ENCODE measurements at regions not wholly inside any gene's neighbourhood (a gene's known extent, or its start where the extent isn't known, plus 50 kb on each side); places are given as distances from the start of the nearest gene placed in this dataset.

GRCh38 chr1:220356981-220357850 lies 85.0 kb upstream of the RAB3GAP2 start:
- DNase-seq (ENCODE audit: low spot score): no peak
- no peaks in the 10 kb centered on the region for H3K9me2 ChIP-seq (replicated peaks; ENCODE audit: insufficient read depth)
- TF ChIP-seq EZH2phosphoT487 (IDR thresholded peaks at IDR 0.05; ENCODE audit: low read depth, severe bottlenecking, unreplicated experiment) (no peak), CTCF (IDR thresholded peaks at IDR 0.05; ENCODE audit: poor library complexity) (no peak), EZH2 (IDR thresholded peaks at IDR 0.05; ENCODE audit: borderline replicate concordance) (no peak)
- no peaks in the 10 kb centered on the region for H3K27me3 ChIP-seq
- H4K20me1 ChIP-seq (ENCODE audit: insufficient read depth, poor library complexity, severe bottlenecking): no peaks in the 10 kb centered on the region
- H2AFZ ChIP-seq: no peak overlapping the region
- H3K27ac ChIP-seq: no peak overlapping the region
- no peak overlapping the region for H3K4me2 ChIP-seq
- no peaks in the 10 kb centered on the region for H3K4me1 ChIP-seq (ENCODE audit: insufficient read depth)
- H3K79me2 ChIP-seq: no peaks in the 10 kb centered on the region
- H3K36me3 ChIP-seq (replicated peaks; ENCODE audit: insufficient read depth, low read depth): no peaks in the 10 kb centered on the region
- WGBS (ENCODE audit: low lambda C conversion rate, missing lambda C conversion rate): 91% methylated on average over 6 of the region's 6 CpGs
- H3K9me3 ChIP-seq (ENCODE audit: low read depth): no peaks in the 10 kb centered on the region
- no peak overlapping the region for H3K4me3 ChIP-seq

GRCh38 chr1:220353229-220354012 lies 81.2 kb upstream of the RAB3GAP2 start:
- H3K27ac ChIP-seq: no peak overlapping the region
- no peak for TF ChIP-seq EZH2phosphoT487 (IDR thresholded peaks at IDR 0.05; ENCODE audit: low read depth, severe bottlenecking, unreplicated experiment)
- H3K4me3 ChIP-seq: no peak overlapping the region
- no peak overlapping the region for H3K4me2 ChIP-seq
- H2AFZ ChIP-seq: no peak overlapping the region
- WGBS (ENCODE audit: low lambda C conversion rate, missing lambda C conversion rate): 92% methylated on average over 24 of the region's 24 CpGs
- no peaks in the 10 kb centered on the region for H4K20me1 ChIP-seq (ENCODE audit: insufficient read depth, poor library complexity, severe bottlenecking)
- no peaks in the 10 kb centered on the region for H3K4me1 ChIP-seq (ENCODE audit: insufficient read depth)
- no peaks in the 10 kb centered on the region for H3K27me3 ChIP-seq
- H3K9me2 ChIP-seq (replicated peaks; ENCODE audit: insufficient read depth): no peaks in the 10 kb centered on the region
- H3K36me3 ChIP-seq (replicated peaks; ENCODE audit: insufficient read depth, low read depth): no peaks in the 10 kb centered on the region
- H3K9me3 ChIP-seq (ENCODE audit: low read depth): no peaks in the 10 kb centered on the region
- no peak for DNase-seq (ENCODE audit: low spot score)
- H3K79me2 ChIP-seq: no peaks in the 10 kb centered on the region

- H3K79me2 ChIP-seq: no peaks in the 10 kb centered on the region
- H3K4me2 ChIP-seq: no peak overlapping the region
- no peaks in the 10 kb centered on the region for H3K27me3 ChIP-seq
- H3K9me3 ChIP-seq (ENCODE audit: low read depth): no peaks in the 10 kb centered on the region
- H3K27ac ChIP-seq: no peak overlapping the region
- TF ChIP-seq CTCF (IDR thresholded peaks at IDR 0.05; ENCODE audit: poor library complexity) (no peak), EZH2 (IDR thresholded peaks at IDR 0.05; ENCODE audit: borderline replicate concordance) (no peak), EZH2phosphoT487 (IDR thresholded peaks at IDR 0.05; ENCODE audit: low read depth, severe bottlenecking, unreplicated experiment) (no peak)
- H2AFZ ChIP-seq: no peak overlapping the region
- 84% methylated on average over 7 of the region's 7 CpGs for WGBS (ENCODE audit: low lambda C conversion rate, missing lambda C conversion rate)
- DNase-seq (ENCODE audit: low spot score): no peak
- H3K36me3 ChIP-seq (replicated peaks; ENCODE audit: insufficient read depth, low read depth): no peaks in the 10 kb centered on the region
- H4K20me1 ChIP-seq (ENCODE audit: insufficient read depth, poor library complexity, severe bottlenecking): no peaks in the 10 kb centered on the region
- no peaks in the 10 kb centered on the region for H3K4me1 ChIP-seq (ENCODE audit: insufficient read depth)
- no peak overlapping the region for H3K4me3 ChIP-seq
- no peaks in the 10 kb centered on the region for H3K9me2 ChIP-seq (replicated peaks; ENCODE audit: insufficient read depth)
Observed at GRCh38 chr1:220348211-220348610, 76.0 kb upstream of the RAB3GAP2 start.

- H4K20me1 ChIP-seq (ENCODE audit: insufficient read depth, poor library complexity, severe bottlenecking): no peaks in the 10 kb centered on the region
- H3K27me3 ChIP-seq: no peaks in the 10 kb centered on the region
- no peak for DNase-seq (ENCODE audit: low spot score)
- no peak overlapping the region for H2AFZ ChIP-seq
- H3K4me3 ChIP-seq: no peak overlapping the region
- no peak for TF ChIP-seq CTCF (IDR thresholded peaks at IDR 0.05; ENCODE audit: poor library complexity)
- TF ChIP-seq EZH2 (IDR thresholded peaks at IDR 0.05; ENCODE audit: borderline replicate concordance): no peak
- no peak for TF ChIP-seq EZH2phosphoT487 (IDR thresholded peaks at IDR 0.05; ENCODE audit: low read depth, severe bottlenecking, unreplicated experiment)
- H3K4me2 ChIP-seq: no peak overlapping the region
- H3K27ac ChIP-seq: no peak overlapping the region
- no peaks in the 10 kb centered on the region for H3K9me3 ChIP-seq (ENCODE audit: low read depth)
- H3K4me1 ChIP-seq (ENCODE audit: insufficient read depth): no peaks in the 10 kb centered on the region
- H3K79me2 ChIP-seq: no peaks in the 10 kb centered on the region
- H3K9me2 ChIP-seq (replicated peaks; ENCODE audit: insufficient read depth): no peaks in the 10 kb centered on the region
- no peaks in the 10 kb centered on the region for H3K36me3 ChIP-seq (replicated peaks; ENCODE audit: insufficient read depth, low read depth)
- 83% methylated on average over 8 of the region's 8 CpGs for WGBS (ENCODE audit: low lambda C conversion rate, missing lambda C conversion rate)
Observed at GRCh38 chr1:220347654-220348175, 75.5 kb upstream of the RAB3GAP2 start.

All from hepatocyte (in vitro differentiated cells).